Uterus (tissue), 2 donors: ENCODE measurements at regions not wholly inside any gene's neighbourhood (a gene's known extent, or its start where the extent isn't known, plus 50 kb on each side); places are given as distances from the start of the nearest gene placed in this dataset.

Experiments
- CTCF ChIP-seq, 4 experiments: fragments of 200-600 bp in 2 of 4; fragments of 450-650 bp in 2 of 4; sonication (generic) in 2 of 4; IDR thresholded peaks; one replicate each; pipeline ENCODE4 v1.5.1; 2016 to 2019; ENCODE audit warnings: antibody characterized with exemption in 4 of 4, mild to moderate bottlenecking in 2 of 4, moderate library complexity in 1 of 4
- POLR2A ChIP-seq, 2 donors: fragments of 450-650 bp; IDR thresholded peaks; one replicate each; pipeline ENCODE4 v1.6.1; 2016; ENCODE audit warnings: antibody characterized with exemption in 2 of 2, mild to moderate bottlenecking in 1 of 2, moderate library complexity in 1 of 2

GRCh38 chr20:50302341-50303057 is 111.9 kb downstream of the CEBPB start:
- TF ChIP-seq POLR2A (IDR thresholded peaks at IDR 0.05) (no peak), CTCF (IDR thresholded peaks at IDR 0.05) (no peak)
